RWPE1 (cell line): ENCODE measurements at regions not wholly inside any gene's neighbourhood (a gene's known extent, or its start where the extent isn't known, plus 50 kb on each side); places are given as distances from the start of the nearest gene placed in this dataset.

ENCODE experiments used
- CTCF ChIA-PET: fragments of 350-600 bp; sonication (Branson Sonifier 250); formaldehyde crosslinking; extraction: SDS; loops from one replicate; lab custom pipeline; 2021; lab: Yijun Ruan, JAX
- POLR2A ChIA-PET: fragments of 400-600 bp; formaldehyde crosslinking; extraction: SDS; loops from one replicate; lab custom pipeline; 2020; ENCODE audit warnings: antibody characterized with exemption; ENCODE audit not compliant: low non-redundant PET; lab: Yijun Ruan, JAX
- DNase-seq: peaks from one replicate; pipeline ENCODE4 v3.0.0; 2012; ENCODE audit warnings: low spot score
- H3K27ac ChIP-seq: fragments of 450-650 bp; 2 replicates; pipeline ENCODE4 v1.5.1; 2017
- CTCF ChIP-seq: fragments of 450-650 bp; conservative IDR thresholded peaks from 2 replicates; pipeline ENCODE4 v1.5.1; 2017; ENCODE audit warnings: low read depth, mild to moderate bottlenecking

GRCh38 chrX:99480728-99481127 is 929.3 kb downstream of the PCDH19 start:
- DNase-seq: no peak
- ChIA-PET CTCF (no interaction called here), POLR2A (no interaction called here)
- no peak for TF ChIP-seq CTCF
- no peak overlapping the region for H3K27ac ChIP-seq

GRCh38 chrX:99469439-99469838 is 940.6 kb downstream of the PCDH19 start:
- DNase-seq: no peak
- TF ChIP-seq CTCF: no peak
- H3K27ac ChIP-seq: no peak overlapping the region
- ChIA-PET POLR2A (no interaction called here), CTCF (no interaction called here)

- no peak overlapping the region for H3K27ac ChIP-seq
- ChIA-PET CTCF (no interaction called here), POLR2A (no interaction called here)
- DNase-seq: no peak
- TF ChIP-seq CTCF: no peak
These were observed 941.1 kb downstream of the PCDH19 start for GRCh38 chrX:99468993-99469392.

- POLR2A ChIA-PET: no interaction called here
- H3K27ac ChIP-seq: no peak overlapping the region
- no peak for TF ChIP-seq CTCF
- CTCF ChIA-PET: no interaction called here
- no peak for DNase-seq
These were observed 948.9 kb downstream of the PCDH19 start for GRCh38 chrX:99461223-99461622.

- TF ChIP-seq CTCF: no peak
- POLR2A ChIA-PET: no interaction called here
- no peak for DNase-seq
- CTCF ChIA-PET: no interaction called here
- H3K27ac ChIP-seq: no peak overlapping the region
These were observed 964.7 kb downstream of the PCDH19 start for GRCh38 chrX:99445336-99445735.

- CTCF ChIA-PET: no interaction called here
- H3K27ac ChIP-seq: no peak overlapping the region
- POLR2A ChIA-PET: no interaction called here
- TF ChIP-seq CTCF: no peak
- no peak for DNase-seq
These were observed 988.3 kb downstream of the PCDH19 start for GRCh38 chrX:99421796-99422195.

- CTCF ChIA-PET: no interaction called here
- no peak for DNase-seq
- no peak overlapping the region for H3K27ac ChIP-seq
- no peak for TF ChIP-seq CTCF
- POLR2A ChIA-PET: no interaction called here
These were observed 994.6 kb downstream of the PCDH19 start for GRCh38 chrX:99415470-99415869.
